SK-N-SH (cell line): ENCODE measurements at regions not wholly inside any gene's neighbourhood (a gene's known extent, or its start where the extent isn't known, plus 50 kb on each side); places are given as distances from the start of the nearest gene placed in this dataset.

ENCODE experiments used
- CTCF ChIA-PET: fragments of 300-600, 350-600 bp; formaldehyde crosslinking; extraction: SDS; loops from one replicate; lab custom pipeline; 2021; lab: Yijun Ruan, JAX
- POLR2A ChIA-PET: fragments of 350-600 bp; sonication (Branson Sonifier 250); formaldehyde crosslinking; extraction: SDS; loops from one replicate; lab custom pipeline; 2020; ENCODE audit warnings: antibody characterized with exemption, inconsistent platforms; lab: Yijun Ruan, JAX
- DNase-seq: peaks from one replicate; pipeline ENCODE4 v3.0.0; 2012
- H2AFZ ChIP-seq: fragments of 200-600 bp; sonication (generic); 2 replicates; pipeline ENCODE4 v1.8.1; 2016; ENCODE audit warnings: antibody characterized with exemption, mild to moderate bottlenecking, low read depth
- H3F3A ChIP-seq: fragments of 200-600 bp; sonication (generic); replicated peaks from 2 replicates; pipeline ENCODE3; 2016; ENCODE audit warnings: antibody characterized with exemption, mild to moderate bottlenecking; ENCODE audit not compliant: insufficient read depth
- H3K27ac ChIP-seq, 2 experiments: fragments of 200-500 bp in 1 of 2; fragments of 200-600 bp in 1 of 2; sonication (Bioruptor generic) in 1 of 2; sonication (generic), shearing (Covaris generic) in 1 of 2; 2 replicates each; pipeline versions ENCODE4 v1.5.1 to v1.6.1; 2014 to 2016; ENCODE audit warnings: low read depth in 2 of 2, inconsistent platforms in 1 of 2, low read length in 1 of 2, mild to moderate bottlenecking in 1 of 2, mixed read lengths in 1 of 2
- H3K27me3 ChIP-seq: fragments of 200-600 bp; sonication (generic), shearing (Covaris generic); 2 replicates; pipeline ENCODE4 v1.6.1; 2016; ENCODE audit warnings: mixed run types; ENCODE audit not compliant: insufficient read depth
- H3K36me3 ChIP-seq, 2 experiments: fragments of 200-500 bp in 1 of 2; fragments of 200-600 bp in 1 of 2; sonication (Bioruptor generic) in 1 of 2; sonication (generic) in 1 of 2; replicated peaks in 1 of 2; 2 replicates each; pipeline versions ENCODE3 to v1.5.1; 2014 to 2016; ENCODE audit warnings: low read length in 1 of 2, mild to moderate bottlenecking in 1 of 2; ENCODE audit not compliant: insufficient read depth in 2 of 2, control insufficient read depth in 1 of 2
- H3K4me1 ChIP-seq, 2 experiments: fragments of 200-500 bp in 1 of 2; fragments of 200-600 bp in 1 of 2; sonication (Bioruptor generic) in 1 of 2; sonication (generic), shearing (Covaris generic) in 1 of 2; 2 replicates each; pipeline versions ENCODE4 v1.5.1 to v1.6.1; 2014 to 2016; ENCODE audit warnings: low read depth in 1 of 2, low read length in 1 of 2, mixed run types in 1 of 2; ENCODE audit not compliant: insufficient read depth in 2 of 2, control insufficient read depth in 1 of 2
- H3K4me2 ChIP-seq: fragments of 200-600 bp; sonication (generic), shearing (Covaris generic); 2 replicates; pipeline ENCODE4 v1.6.1; 2017; ENCODE audit warnings: mixed run types
- H3K4me3 ChIP-seq, 2 experiments: fragments of 200-500 bp in 1 of 2; fragments of 200-600 bp in 1 of 2; sonication (Bioruptor generic) in 1 of 2; sonication (generic), shearing (Covaris generic) in 1 of 2; 2 replicates each; pipeline versions ENCODE4 v1.5.1 to v1.8.1; 2014 to 2016; ENCODE audit warnings: low read depth in 2 of 2, inconsistent platforms in 1 of 2, low read length in 1 of 2, mild to moderate bottlenecking in 1 of 2, mixed read lengths in 1 of 2, moderate library complexity in 1 of 2
- H3K79me2 ChIP-seq: fragments of 200-600 bp; sonication (generic); 2 replicates; pipeline ENCODE4 v1.8.1; 2017; ENCODE audit warnings: mild to moderate bottlenecking; ENCODE audit not compliant: insufficient read depth
- H3K9ac ChIP-seq: fragments of 200-600 bp; sonication (generic); 2 replicates; pipeline ENCODE4 v1.6.1; 2017; ENCODE audit warnings: mixed run types
- H3K9me2 ChIP-seq: fragments of 200-600 bp; sonication (generic); 2 replicates; pipeline ENCODE4 v1.6.1; 2017; ENCODE audit warnings: mixed run types
- H3K9me3 ChIP-seq: fragments of 200-600 bp; sonication (generic); 2 replicates; pipeline ENCODE4 v1.6.1; 2017; ENCODE audit warnings: mixed run types, mild to moderate bottlenecking, moderate library complexity
- H4K20me1 ChIP-seq: fragments of 200-600 bp; sonication (generic); 2 replicates; pipeline ENCODE4 v1.6.1; 2017; ENCODE audit warnings: mild to moderate bottlenecking, mixed run types; ENCODE audit not compliant: insufficient read depth
- CHD2 ChIP-seq: fragments of 150-350 bp; IDR thresholded peaks from 2 replicates; pipeline ENCODE4 v1.6.1; 2018; ENCODE audit warnings: low read length; ENCODE audit not compliant: partially characterized antibody
- ELF1 ChIP-seq: IDR thresholded peaks from 2 replicates; pipeline ENCODE4 v1.4.0; 2012
- JUND ChIP-seq: IDR thresholded peaks from 2 replicates; pipeline ENCODE4 v1.4.0; 2012
- MEF2A ChIP-seq: IDR thresholded peaks from 2 replicates; pipeline ENCODE4 v1.4.0; 2012; ENCODE audit warnings: low read depth, borderline replicate concordance
- NRF1 ChIP-seq: IDR thresholded peaks from 2 replicates; pipeline ENCODE4 v1.6.1; 2012; ENCODE audit warnings: low read depth, mild to moderate bottlenecking, low read length
- RCOR1 ChIP-seq: fragments of 150-350 bp; IDR thresholded peaks from 2 replicates; pipeline ENCODE4 v1.6.1; 2017; ENCODE audit warnings: antibody characterized with exemption, low read length
- REST ChIP-seq: IDR thresholded peaks from 2 replicates; pipeline ENCODE4 v1.6.1; 2012; ENCODE audit warnings: mild to moderate bottlenecking, low read depth, low read length, moderate library complexity
- RFX5 ChIP-seq: IDR thresholded peaks from 2 replicates; pipeline ENCODE4 v1.6.1; 2012; ENCODE audit warnings: mild to moderate bottlenecking, improper control_type of control experiment, low read length
- SMC3 ChIP-seq: IDR thresholded peaks from 2 replicates; pipeline ENCODE4 v1.6.1; 2012; ENCODE audit warnings: low read depth, low read length, improper control_type of control experiment
- YY1 ChIP-seq: IDR thresholded peaks from 2 replicates; pipeline ENCODE4 v1.4.0; 2012; ENCODE audit warnings: low read depth, mild to moderate bottlenecking
- WGBS: methylation state at CpG from one replicate; pipeline ENCODE4 v1.1.6; 2017; ENCODE audit warnings: low lambda C conversion rate; 5-methylcytosine and 5-hydroxymethylcytosine counted together
- TF ChIP-seq, protein P1 (sequence below): IDR thresholded peaks from 2 replicates; pipeline ENCODE4; 2012
- TF ChIP-seq, protein P2 (sequence below): IDR thresholded peaks from 2 replicates; pipeline ENCODE4 v1.4.0; 2012; ENCODE audit warnings: low read depth

DNA sequence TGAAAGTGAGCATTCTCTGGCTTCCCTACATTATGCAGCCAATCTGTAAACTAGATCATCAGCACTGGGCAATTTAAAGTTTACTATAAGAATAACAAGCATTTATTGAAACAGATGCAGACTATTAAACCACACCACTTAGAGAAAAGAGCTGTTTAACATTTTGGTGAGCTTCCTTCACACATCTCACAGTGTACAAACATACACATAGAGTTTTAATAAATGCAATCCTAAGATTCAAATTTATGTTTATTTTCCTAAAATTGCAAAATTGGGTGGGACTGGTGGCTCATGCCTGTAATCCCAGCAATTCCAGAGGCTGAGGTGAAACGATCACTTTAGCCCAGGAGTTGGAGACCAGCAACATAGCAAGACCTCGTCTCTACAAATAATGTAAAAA, 199.3 kb downstream of the SH3BP4 start:
- no peaks in the 10 kb centered on the region for H3F3A ChIP-seq
- no peak overlapping the region for H3K4me3 ChIP-seq
- ChIA-PET POLR2A (no interaction called here), CTCF (interaction anchor here (1.2 to 1.4 kb wide), 2 partner anchors 11 to 15 kb away, joined by 3 read pairs; no protein-coding TSS in a partner anchor)
- H3K9ac ChIP-seq, result no peak overlapping the region
- H3K9me2 ChIP-seq, result no peaks in the 10 kb centered on the region
- H3K4me2 ChIP-seq, result no peak overlapping the region
- H2AFZ ChIP-seq, result no peak overlapping the region
- no peak overlapping the region for H3K27ac ChIP-seq
- no peaks in the 10 kb centered on the region for H3K79me2 ChIP-seq
- no peaks in the 10 kb centered on the region; the same call in 1 of the 2 replicates for H3K27me3 ChIP-seq
- DNase-seq, result no peak
- H4K20me1 ChIP-seq, result no peaks in the 10 kb centered on the region
- H3K36me3 ChIP-seq, result no peaks in the 10 kb centered on the region
- TF ChIP-seq, protein P1, sequence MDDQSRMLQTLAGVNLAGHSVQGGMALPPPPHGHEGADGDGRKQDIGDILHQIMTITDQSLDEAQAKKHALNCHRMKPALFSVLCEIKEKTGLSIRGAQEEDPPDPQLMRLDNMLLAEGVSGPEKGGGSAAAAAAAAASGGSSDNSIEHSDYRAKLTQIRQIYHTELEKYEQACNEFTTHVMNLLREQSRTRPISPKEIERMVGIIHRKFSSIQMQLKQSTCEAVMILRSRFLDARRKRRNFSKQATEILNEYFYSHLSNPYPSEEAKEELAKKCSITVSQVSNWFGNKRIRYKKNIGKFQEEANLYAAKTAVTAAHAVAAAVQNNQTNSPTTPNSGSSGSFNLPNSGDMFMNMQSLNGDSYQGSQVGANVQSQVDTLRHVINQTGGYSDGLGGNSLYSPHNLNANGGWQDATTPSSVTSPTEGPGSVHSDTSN, result no peak
- TF ChIP-seq YY1 (no peak), CHD2 (no peak)
- TF ChIP-seq, protein P2, sequence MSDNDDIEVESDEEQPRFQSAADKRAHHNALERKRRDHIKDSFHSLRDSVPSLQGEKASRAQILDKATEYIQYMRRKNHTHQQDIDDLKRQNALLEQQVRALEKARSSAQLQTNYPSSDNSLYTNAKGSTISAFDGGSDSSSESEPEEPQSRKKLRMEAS, result no peak
- H3K4me1 ChIP-seq, result no peaks in the 10 kb centered on the region
- H3K9me3 ChIP-seq, result no peaks in the 10 kb centered on the region
- 49% methylated on average over 2 of the region's 2 CpGs for WGBS

DNA sequence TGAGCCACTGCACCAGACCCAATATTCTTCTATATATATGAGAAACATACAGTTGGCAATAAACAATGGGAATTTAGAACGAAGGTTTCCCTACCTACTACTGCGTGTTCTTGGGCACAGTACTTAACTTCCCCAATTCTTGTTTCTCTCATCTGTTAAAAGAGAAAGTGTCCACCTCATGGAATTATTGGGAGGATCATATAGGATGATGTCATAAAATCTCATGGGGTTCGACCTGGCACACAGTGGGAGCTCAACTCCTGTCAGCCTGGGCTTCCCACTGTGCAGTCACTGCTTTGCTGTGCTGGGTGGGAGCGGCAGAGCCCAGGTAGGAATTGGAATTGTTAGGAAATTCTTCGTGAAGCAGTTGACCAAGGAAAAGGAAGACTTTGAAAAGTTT, 203.3 kb downstream of the SH3BP4 start:
- WGBS, result 52% methylated on average over 5 of the region's 5 CpGs
- TF ChIP-seq SMC3, result no peak
- TF ChIP-seq, protein P2, result no peak
- no peak for TF ChIP-seq RCOR1
- no peak for TF ChIP-seq REST
- TF ChIP-seq MEF2A, result no peak
- no peak for TF ChIP-seq CHD2
- no peak for TF ChIP-seq ELF1
- TF ChIP-seq RFX5, result no peak
- TF ChIP-seq NRF1, result no peak
- TF ChIP-seq JUND, result no peak
- H3K79me2 ChIP-seq, result no peaks in the 10 kb centered on the region
- H3F3A ChIP-seq, result no peaks in the 10 kb centered on the region
- H3K27me3 ChIP-seq, result no peaks in the 10 kb centered on the region; the same call in 1 of the 2 replicates
- no peaks in the 10 kb centered on the region for H4K20me1 ChIP-seq
- H2AFZ ChIP-seq, result no peak overlapping the region
- DNase-seq, result no peak
- no peak overlapping the region for H3K9ac ChIP-seq
- no peaks in the 10 kb centered on the region; a peak in 1 of 4 replicates for H3K4me1 ChIP-seq
- no peak overlapping the region for H3K27ac ChIP-seq
- POLR2A ChIA-PET, result no interaction called here
- no peak overlapping the region for H3K4me2 ChIP-seq
- no peaks in the 10 kb centered on the region for H3K9me3 ChIP-seq
- no peaks in the 10 kb centered on the region for H3K36me3 ChIP-seq
- CTCF ChIA-PET, result no interaction called here
- no peak overlapping the region for H3K4me3 ChIP-seq
- no peaks in the 10 kb centered on the region for H3K9me2 ChIP-seq
